ENCODE measurements at regions not wholly inside any gene's neighbourhood (a gene's known extent, or its start where the extent isn't known, plus 50 kb on each side); places are given as distances from the start of the nearest gene placed in this dataset.

DNA sequence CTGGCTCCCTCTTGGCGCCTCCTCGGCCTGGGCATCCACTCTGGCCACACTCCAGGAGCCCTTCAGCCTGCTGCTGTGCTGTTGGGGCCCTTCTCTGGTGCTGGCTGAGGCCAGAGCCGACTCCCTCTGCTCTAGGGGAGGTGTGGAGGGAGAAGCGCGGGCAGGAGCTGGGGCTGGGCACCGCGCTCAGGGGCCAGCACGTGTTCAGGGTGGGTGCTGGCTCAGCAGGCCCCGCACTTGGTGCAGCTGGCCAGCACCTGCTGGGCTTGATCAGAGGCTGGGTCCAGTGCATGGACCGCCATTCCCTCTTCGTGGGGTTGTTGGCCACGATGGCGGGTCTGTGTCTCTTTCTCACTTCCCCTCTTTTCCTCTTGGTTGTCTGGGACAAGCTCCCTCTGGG lies 2381.0 kb downstream of the LRRC4C start:
- no peak for TF ChIP-seq POLR2AphosphoS5 (IDR thresholded peaks at IDR 0.05)
- TF ChIP-seq RAD21 (conservative IDR thresholded peaks at IDR 0.05) = no peak
- no peak for TF ChIP-seq TAF1 (IDR thresholded peaks at IDR 0.05; ENCODE audit: low read depth)
- TF ChIP-seq, protein P1, sequence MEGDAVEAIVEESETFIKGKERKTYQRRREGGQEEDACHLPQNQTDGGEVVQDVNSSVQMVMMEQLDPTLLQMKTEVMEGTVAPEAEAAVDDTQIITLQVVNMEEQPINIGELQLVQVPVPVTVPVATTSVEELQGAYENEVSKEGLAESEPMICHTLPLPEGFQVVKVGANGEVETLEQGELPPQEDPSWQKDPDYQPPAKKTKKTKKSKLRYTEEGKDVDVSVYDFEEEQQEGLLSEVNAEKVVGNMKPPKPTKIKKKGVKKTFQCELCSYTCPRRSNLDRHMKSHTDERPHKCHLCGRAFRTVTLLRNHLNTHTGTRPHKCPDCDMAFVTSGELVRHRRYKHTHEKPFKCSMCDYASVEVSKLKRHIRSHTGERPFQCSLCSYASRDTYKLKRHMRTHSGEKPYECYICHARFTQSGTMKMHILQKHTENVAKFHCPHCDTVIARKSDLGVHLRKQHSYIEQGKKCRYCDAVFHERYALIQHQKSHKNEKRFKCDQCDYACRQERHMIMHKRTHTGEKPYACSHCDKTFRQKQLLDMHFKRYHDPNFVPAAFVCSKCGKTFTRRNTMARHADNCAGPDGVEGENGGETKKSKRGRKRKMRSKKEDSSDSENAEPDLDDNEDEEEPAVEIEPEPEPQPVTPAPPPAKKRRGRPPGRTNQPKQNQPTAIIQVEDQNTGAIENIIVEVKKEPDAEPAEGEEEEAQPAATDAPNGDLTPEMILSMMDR (IDR thresholded peaks at IDR 0.05; ENCODE audit: poor library complexity, severe bottlenecking) = no peak
- no peak for TF ChIP-seq SMC3 (conservative IDR thresholded peaks at IDR 0.05; ENCODE audit: poor library complexity)
- TF ChIP-seq, protein P2, sequence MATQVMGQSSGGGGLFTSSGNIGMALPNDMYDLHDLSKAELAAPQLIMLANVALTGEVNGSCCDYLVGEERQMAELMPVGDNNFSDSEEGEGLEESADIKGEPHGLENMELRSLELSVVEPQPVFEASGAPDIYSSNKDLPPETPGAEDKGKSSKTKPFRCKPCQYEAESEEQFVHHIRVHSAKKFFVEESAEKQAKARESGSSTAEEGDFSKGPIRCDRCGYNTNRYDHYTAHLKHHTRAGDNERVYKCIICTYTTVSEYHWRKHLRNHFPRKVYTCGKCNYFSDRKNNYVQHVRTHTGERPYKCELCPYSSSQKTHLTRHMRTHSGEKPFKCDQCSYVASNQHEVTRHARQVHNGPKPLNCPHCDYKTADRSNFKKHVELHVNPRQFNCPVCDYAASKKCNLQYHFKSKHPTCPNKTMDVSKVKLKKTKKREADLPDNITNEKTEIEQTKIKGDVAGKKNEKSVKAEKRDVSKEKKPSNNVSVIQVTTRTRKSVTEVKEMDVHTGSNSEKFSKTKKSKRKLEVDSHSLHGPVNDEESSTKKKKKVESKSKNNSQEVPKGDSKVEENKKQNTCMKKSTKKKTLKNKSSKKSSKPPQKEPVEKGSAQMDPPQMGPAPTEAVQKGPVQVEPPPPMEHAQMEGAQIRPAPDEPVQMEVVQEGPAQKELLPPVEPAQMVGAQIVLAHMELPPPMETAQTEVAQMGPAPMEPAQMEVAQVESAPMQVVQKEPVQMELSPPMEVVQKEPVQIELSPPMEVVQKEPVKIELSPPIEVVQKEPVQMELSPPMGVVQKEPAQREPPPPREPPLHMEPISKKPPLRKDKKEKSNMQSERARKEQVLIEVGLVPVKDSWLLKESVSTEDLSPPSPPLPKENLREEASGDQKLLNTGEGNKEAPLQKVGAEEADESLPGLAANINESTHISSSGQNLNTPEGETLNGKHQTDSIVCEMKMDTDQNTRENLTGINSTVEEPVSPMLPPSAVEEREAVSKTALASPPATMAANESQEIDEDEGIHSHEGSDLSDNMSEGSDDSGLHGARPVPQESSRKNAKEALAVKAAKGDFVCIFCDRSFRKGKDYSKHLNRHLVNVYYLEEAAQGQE (IDR thresholded peaks at IDR 0.05; ENCODE audit: borderline replicate concordance) = no peak
